Stimulated activated naive B cell treated with anti-CD40 and anti-IgM and Interleukin-4, amounts not matched to agents 10 μg/mL and 1 μg/mL and 100 μg/mL, for 72 hours (primary cell): ENCODE measurements at regions not wholly inside any gene's neighbourhood (a gene's known extent, or its start where the extent isn't known, plus 50 kb on each side); places are given as distances from the start of the nearest gene placed in this dataset.

Source experiments
- ATAC-seq, 2 donors: fragments of 150-1000 bp; cut with Tn5 transposase; replicated peaks; 2 replicates each; pipeline ENCODE4 v1.10.0; 2021; ENCODE audit warnings: moderate library complexity in 1 of 2
- DNase-seq: peaks from one replicate; pipeline ENCODE4 v3.0.0; 2021
- H3K27ac Mint-ChIP-seq: one replicate; pipeline ENCODE4 v1.8.0; 2022; ENCODE audit warnings: mild to moderate bottlenecking, mixed read lengths
- H3K27me3 Mint-ChIP-seq, 2 donors: one replicate each; pipeline ENCODE4 v1.8.0; 2022; ENCODE audit warnings: mixed read lengths in 2 of 2
- H3K36me3 Mint-ChIP-seq, 2 donors: one replicate each; pipeline ENCODE4 v1.8.0; 2022; ENCODE audit warnings: mixed read lengths in 2 of 2, mild to moderate bottlenecking in 1 of 2
- H3K4me1 Mint-ChIP-seq, 2 donors: one replicate each; pipeline ENCODE4 v1.8.0; 2022; ENCODE audit warnings: mixed read lengths in 2 of 2, mild to moderate bottlenecking in 1 of 2
- H3K4me3 Mint-ChIP-seq, 2 donors: one replicate each; pipeline ENCODE4 v1.8.0; 2022; ENCODE audit warnings: mild to moderate bottlenecking in 2 of 2, mixed read lengths in 2 of 2, moderate library complexity in 1 of 2
- H3K9me3 Mint-ChIP-seq, 2 donors: one replicate each; pipeline ENCODE4 v1.8.0; 2022; ENCODE audit warnings: mixed read lengths in 2 of 2, mild to moderate bottlenecking in 1 of 2

GRCh38 chr1:108059945-108060344, 95.0 kb upstream of the VAV3 start:
- no peak for DNase-seq

GRCh38 chr1:108057541-108057940, 92.6 kb upstream of the VAV3 start:
- H3K27me3 Mint-ChIP-seq = no peaks in the 10 kb centered on the region
- H3K4me3 Mint-ChIP-seq = no peak overlapping the region
- peaks cover 5% of the 10 kb centered on the region in 2 donors for H3K36me3 Mint-ChIP-seq
- no peak overlapping the region for H3K27ac Mint-ChIP-seq
- H3K9me3 Mint-ChIP-seq = peaks cover 6% of the 10 kb centered on the region in 2 donors
- no peak for ATAC-seq
- H3K4me1 Mint-ChIP-seq = peaks cover 0 to under 1% of the 10 kb centered on the region in 2 donors
- no peak for DNase-seq

More at GRCh38 chr1:108059945-108060344, 95.0 kb upstream of the VAV3 start:
- Mint-ChIP-seq H3K36me3 (peaks cover 5 to 10% of the 10 kb centered on the region in 2 donors), H3K4me1 (peaks cover 8 to 17% of the 10 kb centered on the region in 2 donors), H3K27ac (no peak overlapping the region), H3K9me3 (peaks cover 6 to 12% of the 10 kb centered on the region in 2 donors), H3K27me3 (no peaks in the 10 kb centered on the region), H3K4me3 (no peak overlapping the region)
- ATAC-seq = no peak

GRCh38 chr1:108056436-108056990, 91.5 kb upstream of the VAV3 start:
- Mint-ChIP-seq H3K9me3 (peaks cover under 1 to 2% of the 10 kb centered on the region in 2 donors), H3K27ac (no peak overlapping the region), H3K36me3 (peaks cover under 1% of the 10 kb centered on the region in 2 donors), H3K4me1 (no peaks in the 10 kb centered on the region), H3K4me3 (no peak overlapping the region), H3K27me3 (no peaks in the 10 kb centered on the region)
- no peak for ATAC-seq
- no peak for DNase-seq

GRCh38 chr1:108055387-108055786, 90.4 kb upstream of the VAV3 start:
- DNase-seq (no peak), ATAC-seq (no peak)
- peaks cover 0 to 4% of the 10 kb centered on the region in 2 donors for H3K4me1 Mint-ChIP-seq
- H3K36me3 Mint-ChIP-seq = no peaks in the 10 kb centered on the region
- peaks cover 0 to 2% of the 10 kb centered on the region in 2 donors for H3K9me3 Mint-ChIP-seq
- no peak overlapping the region for H3K27ac Mint-ChIP-seq
- no peak overlapping the region for H3K4me3 Mint-ChIP-seq
- H3K27me3 Mint-ChIP-seq = no peaks in the 10 kb centered on the region

GRCh38 chr1:108054396-108054795, 89.4 kb upstream of the VAV3 start:
- Mint-ChIP-seq H3K36me3 (no peaks in the 10 kb centered on the region), H3K9me3 (no peaks in the 10 kb centered on the region), H3K4me3 (no peak overlapping the region), H3K27ac (no peak overlapping the region), H3K4me1 (peaks cover 0 to 12% of the 10 kb centered on the region in 2 donors), H3K27me3 (no peaks in the 10 kb centered on the region)
- ATAC-seq = no peak
- no peak for DNase-seq

- Mint-ChIP-seq H3K4me3 (no peak overlapping the region), H3K36me3 (peaks cover 0 to 2% of the 10 kb centered on the region in 2 donors), H3K27me3 (no peaks in the 10 kb centered on the region), H3K27ac (no peak overlapping the region), H3K4me1 (peaks cover 0 to 13% of the 10 kb centered on the region in 2 donors), H3K9me3 (peaks cover 0 to 2% of the 10 kb centered on the region in 2 donors)
- DNase-seq = no peak
- ATAC-seq = peak in 1 of 2 donors; percentile 24
Measured at GRCh38 chr1:108053270-108054013, 88.5 kb upstream of the VAV3 start.

- Mint-ChIP-seq H3K4me3 (no peak overlapping the region), H3K4me1 (peaks cover 0 to 13% of the 10 kb centered on the region in 2 donors), H3K27ac (no peak overlapping the region), H3K27me3 (no peaks in the 10 kb centered on the region), H3K36me3 (peaks cover 0 to 3% of the 10 kb centered on the region in 2 donors), H3K9me3 (peaks cover 0 to 2% of the 10 kb centered on the region in 2 donors)
- ATAC-seq (no peak), DNase-seq (no peak)
Measured at GRCh38 chr1:108051631-108052377, 86.8 kb upstream of the VAV3 start.

GRCh38 chr1:108050911-108051629, 86.1 kb upstream of the VAV3 start:
- no peak overlapping the region for H3K27ac Mint-ChIP-seq
- ATAC-seq = peak; percentile 45 to 53
- no peaks in the 10 kb centered on the region for H3K27me3 Mint-ChIP-seq
- H3K4me3 Mint-ChIP-seq = no peak overlapping the region
- no peak for DNase-seq
- H3K9me3 Mint-ChIP-seq = peaks cover 0 to 2% of the 10 kb centered on the region in 2 donors
- peaks cover 0 to 13% of the 10 kb centered on the region in 2 donors for H3K4me1 Mint-ChIP-seq
- H3K36me3 Mint-ChIP-seq = peaks cover 0 to 3% of the 10 kb centered on the region in 2 donors

GRCh38 chr1:108050158-108050557, 85.2 kb upstream of the VAV3 start:
- Mint-ChIP-seq H3K4me3 (no peak overlapping the region), H3K4me1 (peaks cover 2 to 13% of the 10 kb centered on the region in 2 donors), H3K27ac (no peak overlapping the region), H3K27me3 (no peaks in the 10 kb centered on the region), H3K36me3 (peaks cover 0 to 3% of the 10 kb centered on the region in 2 donors), H3K9me3 (peaks cover 0 to 2% of the 10 kb centered on the region in 2 donors)
- no peak for DNase-seq
- ATAC-seq = peak in 1 of 2 donors; percentile 61

GRCh38 chr1:108049178-108049819, 84.3 kb upstream of the VAV3 start:
- Mint-ChIP-seq H3K27me3 (no peaks in the 10 kb centered on the region), H3K27ac (no peak overlapping the region), H3K4me1 (peaks cover 10 to 15% of the 10 kb centered on the region in 2 donors), H3K9me3 (peaks cover 0 to 2% of the 10 kb centered on the region in 2 donors), H3K36me3 (peaks cover 0 to 5% of the 10 kb centered on the region in 2 donors), H3K4me3 (peak overlapping the region in 1 of 2 donors; percentile 9)
- ATAC-seq = peak; percentile 70 to 80
- DNase-seq = peak; percentile 26

GRCh38 chr1:108048301-108049177, 83.6 kb upstream of the VAV3 start:
- H3K4me1 Mint-ChIP-seq = peaks cover 17 to 23% of the 10 kb centered on the region in 2 donors
- peaks cover 0 to 2% of the 10 kb centered on the region in 2 donors for H3K9me3 Mint-ChIP-seq
- no peak for ATAC-seq
- no peak overlapping the region for H3K27ac Mint-ChIP-seq
- no peak for DNase-seq
- no peak overlapping the region for H3K4me3 Mint-ChIP-seq
- H3K27me3 Mint-ChIP-seq = no peaks in the 10 kb centered on the region
- H3K36me3 Mint-ChIP-seq = peaks cover 0 to 6% of the 10 kb centered on the region in 2 donors

GRCh38 chr1:108047085-108047484, 82.1 kb upstream of the VAV3 start:
- peaks cover 0 to 9% of the 10 kb centered on the region in 2 donors for H3K36me3 Mint-ChIP-seq
- peaks cover 32% of the 10 kb centered on the region in 2 donors for H3K4me1 Mint-ChIP-seq
- H3K9me3 Mint-ChIP-seq = peaks cover 4% of the 10 kb centered on the region in 2 donors
- no peak overlapping the region for H3K4me3 Mint-ChIP-seq
- ATAC-seq (no peak), DNase-seq (no peak)
- H3K27ac Mint-ChIP-seq = no peak overlapping the region
- H3K27me3 Mint-ChIP-seq = no peaks in the 10 kb centered on the region

- Mint-ChIP-seq H3K4me3 (no peak overlapping the region), H3K27me3 (no peaks in the 10 kb centered on the region), H3K4me1 (peaks cover 38 to 41% of the 10 kb centered on the region in 2 donors), H3K27ac (no peak overlapping the region), H3K36me3 (peaks cover 0 to 9% of the 10 kb centered on the region in 2 donors), H3K9me3 (peaks cover 4 to 7% of the 10 kb centered on the region in 2 donors)
- DNase-seq = no peak
- ATAC-seq = no peak
Measured at GRCh38 chr1:108046026-108046425, 81.0 kb upstream of the VAV3 start.
